SU-DHL-6 (cell line): ENCODE measurements at regions not wholly inside any gene's neighbourhood (a gene's known extent, or its start where the extent isn't known, plus 50 kb on each side); places are given as distances from the start of the nearest gene placed in this dataset.

Experiments used
- EZH2phosphoT487 ChIP-seq: fragments of 200-600 bp; sonication (generic), shearing (Covaris generic); conservative IDR thresholded peaks from 2 replicates; pipeline ENCODE4 v1.6.1; 2018; ENCODE audit warnings: mild to moderate bottlenecking, antibody characterized with exemption, low read length, moderate library complexity, mixed read lengths
- TF ChIP-seq, protein P1 (sequence below): fragments of 200-600 bp; sonication (generic); IDR thresholded peaks from one replicate; pipeline ENCODE4 v1.5.1; 2017; ENCODE audit warnings: antibody characterized with exemption, mild to moderate bottlenecking, low read length, moderate library complexity; ENCODE audit not compliant: insufficient read depth, poor library complexity, severe bottlenecking

DNA sequence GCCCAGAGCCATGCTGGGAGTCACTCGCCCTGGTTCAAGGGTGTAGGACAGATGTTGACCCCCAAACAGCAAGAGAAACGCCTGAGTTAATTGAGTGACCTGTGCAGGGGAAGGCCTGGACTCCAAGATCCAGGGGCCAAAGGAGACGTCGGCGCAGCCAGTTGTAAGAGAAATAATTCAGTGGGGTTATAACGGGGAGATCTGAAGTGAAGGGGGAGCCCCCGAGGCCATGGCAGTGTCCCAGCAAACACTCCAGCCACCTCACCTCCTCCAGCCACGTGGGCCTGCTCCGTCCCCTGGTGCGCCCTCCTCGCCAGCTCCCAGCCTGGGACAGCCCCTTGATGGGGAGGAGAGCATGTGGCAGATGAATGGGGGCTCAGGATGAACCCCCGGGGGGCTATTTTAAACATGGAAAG lies 130.7 kb upstream of the GPC1 start:
- TF ChIP-seq, protein P1, sequence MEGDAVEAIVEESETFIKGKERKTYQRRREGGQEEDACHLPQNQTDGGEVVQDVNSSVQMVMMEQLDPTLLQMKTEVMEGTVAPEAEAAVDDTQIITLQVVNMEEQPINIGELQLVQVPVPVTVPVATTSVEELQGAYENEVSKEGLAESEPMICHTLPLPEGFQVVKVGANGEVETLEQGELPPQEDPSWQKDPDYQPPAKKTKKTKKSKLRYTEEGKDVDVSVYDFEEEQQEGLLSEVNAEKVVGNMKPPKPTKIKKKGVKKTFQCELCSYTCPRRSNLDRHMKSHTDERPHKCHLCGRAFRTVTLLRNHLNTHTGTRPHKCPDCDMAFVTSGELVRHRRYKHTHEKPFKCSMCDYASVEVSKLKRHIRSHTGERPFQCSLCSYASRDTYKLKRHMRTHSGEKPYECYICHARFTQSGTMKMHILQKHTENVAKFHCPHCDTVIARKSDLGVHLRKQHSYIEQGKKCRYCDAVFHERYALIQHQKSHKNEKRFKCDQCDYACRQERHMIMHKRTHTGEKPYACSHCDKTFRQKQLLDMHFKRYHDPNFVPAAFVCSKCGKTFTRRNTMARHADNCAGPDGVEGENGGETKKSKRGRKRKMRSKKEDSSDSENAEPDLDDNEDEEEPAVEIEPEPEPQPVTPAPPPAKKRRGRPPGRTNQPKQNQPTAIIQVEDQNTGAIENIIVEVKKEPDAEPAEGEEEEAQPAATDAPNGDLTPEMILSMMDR, result no peak
- TF ChIP-seq EZH2phosphoT487, result no peak
